NCI-H526 treated with DMSO at 0.1 percent for 48 hours (cell line): ENCODE measurements at regions not wholly inside any gene's neighbourhood (a gene's known extent, or its start where the extent isn't known, plus 50 kb on each side); places are given as distances from the start of the nearest gene placed in this dataset.

Experiments
- DNase-seq: peaks from one replicate; lab custom pipeline; 2025; lab: John Stamatoyannopoulos, UW

GRCh38 chr1:71184410-71184809 is 103.6 kb upstream of the ZRANB2 start:
- DNase-seq = no peak

DNA sequence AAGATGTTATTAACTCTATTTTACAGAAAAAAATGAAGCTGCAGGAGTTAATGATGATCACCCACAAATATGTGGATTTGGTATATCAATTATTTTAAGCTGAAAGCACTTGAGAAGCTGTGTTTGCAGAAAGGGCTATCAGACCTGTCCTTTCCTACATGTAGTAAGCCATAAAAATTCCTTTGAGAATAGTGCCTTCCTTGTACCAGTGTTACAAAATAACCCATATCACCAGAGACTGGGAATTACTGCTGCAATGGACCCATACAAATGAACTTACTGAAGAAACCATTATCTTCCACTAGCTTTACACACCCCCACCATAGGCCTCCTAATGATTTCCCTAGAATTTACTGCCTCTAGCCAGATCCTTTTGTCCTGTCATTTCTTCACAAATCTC is 99.2 kb upstream of the ZRANB2 start:
- no peak for DNase-seq

DNA sequence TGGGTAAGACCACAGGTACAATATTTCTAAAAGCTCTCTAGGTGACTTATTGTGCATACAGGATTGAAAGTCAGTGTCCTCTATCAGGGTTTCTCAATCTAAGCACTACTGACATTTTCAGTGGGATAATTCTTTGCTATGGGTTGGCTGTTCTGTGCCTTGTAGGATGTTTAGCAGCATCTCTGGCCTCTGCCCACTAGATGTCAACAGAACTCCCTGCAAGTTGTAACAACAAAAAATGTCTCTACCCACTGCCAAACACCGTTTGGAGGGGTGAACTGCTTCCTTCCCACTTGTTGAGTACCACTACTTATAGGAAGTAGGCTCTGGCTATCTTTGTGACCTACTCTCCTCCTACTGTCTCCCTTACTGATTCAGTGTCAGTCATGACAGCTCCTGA is 90.1 kb upstream of the ZRANB2 start:
- no peak for DNase-seq

- DNase-seq = no peak
These were observed 86.7 kb upstream of the ZRANB2 start for GRCh38 chr1:71167505-71167904.

- no peak for DNase-seq
These were observed 85.6 kb upstream of the ZRANB2 start for GRCh38 chr1:71166178-71167173.

DNA sequence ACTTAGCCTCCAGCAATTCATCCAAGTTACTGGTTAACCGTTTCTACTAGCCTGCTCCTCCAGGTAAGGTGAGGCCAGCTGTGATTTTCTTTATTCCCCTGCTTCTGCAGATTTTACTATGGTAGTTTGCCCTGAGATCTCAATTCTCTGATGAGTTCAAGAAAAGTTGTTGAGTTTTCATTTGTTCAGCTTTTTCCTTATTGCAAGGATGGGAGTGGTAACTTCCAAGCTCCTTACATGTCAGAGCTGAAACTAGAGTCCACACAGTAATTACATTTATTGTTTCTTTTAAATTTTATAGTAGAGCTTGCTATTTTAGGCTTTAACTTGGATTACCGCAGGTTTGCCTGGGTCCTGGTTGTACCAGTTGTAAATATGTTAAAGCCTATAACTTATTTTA is 76.9 kb upstream of the ZRANB2 start:
- DNase-seq = no peak

GRCh38 chr1:71157151-71157550 is 76.3 kb upstream of the ZRANB2 start:
- DNase-seq = no peak

- no peak for DNase-seq
These were observed 75.8 kb upstream of the ZRANB2 start for GRCh38 chr1:71156590-71156989.

GRCh38 chr1:71154429-71154828 is 73.6 kb upstream of the ZRANB2 start:
- no peak for DNase-seq

- no peak for DNase-seq
These were observed 73.0 kb upstream of the ZRANB2 start for GRCh38 chr1:71153826-71154225.

- DNase-seq = no peak
These were observed 67.0 kb upstream of the ZRANB2 start for GRCh38 chr1:71147637-71148360.

- no peak for DNase-seq
These were observed 54.7 kb upstream of the ZRANB2 start for GRCh38 chr1:71135571-71135970.
